Fibroblast of gingiva (primary cell): ENCODE measurements at regions not wholly inside any gene's neighbourhood (a gene's known extent, or its start where the extent isn't known, plus 50 kb on each side); places are given as distances from the start of the nearest gene placed in this dataset.

Experiments
- DNase-seq: peaks from one replicate; pipeline ENCODE4 v3.0.0-alpha.2; 2011; ENCODE audit warnings: low read depth

DNA sequence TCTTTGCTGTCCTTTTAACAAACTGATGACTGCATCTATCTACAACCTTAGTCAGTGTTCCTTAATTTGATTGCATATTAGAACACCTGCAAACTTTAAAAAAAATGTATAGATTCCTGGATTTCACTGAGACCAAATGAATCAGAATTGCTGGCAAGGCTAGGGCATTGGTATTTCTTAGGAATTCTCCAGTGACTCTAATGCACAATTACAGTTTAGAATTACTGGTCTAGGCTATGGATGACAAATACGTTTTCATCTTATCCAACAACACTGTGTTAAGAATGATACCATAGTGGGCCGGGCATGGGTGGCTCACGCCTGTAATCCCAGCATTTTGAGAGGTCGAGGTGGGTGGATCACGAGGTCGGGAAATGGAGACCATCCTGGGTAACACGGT, 545.9 kb upstream of the RIOK2 start:
- no peak for DNase-seq

DNA sequence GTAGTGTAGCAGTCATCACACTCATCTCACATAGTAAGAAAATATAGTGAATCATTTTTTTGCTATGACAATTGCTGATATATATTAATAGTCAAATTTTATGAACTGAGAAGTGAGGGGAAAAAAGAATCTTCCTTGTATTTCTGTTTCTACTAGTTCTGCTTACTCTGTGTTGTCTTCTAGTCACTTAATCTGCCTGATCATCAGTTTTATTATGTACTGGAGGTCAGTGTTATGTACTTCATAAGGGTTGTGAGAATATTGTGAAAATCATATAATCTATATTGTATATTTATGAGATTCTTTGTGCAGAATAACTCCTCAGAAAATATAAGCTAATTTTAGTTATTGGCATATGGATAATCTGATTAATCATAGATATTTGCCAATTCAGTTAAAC, 546.9 kb upstream of the RIOK2 start:
- no peak for DNase-seq

DNA sequence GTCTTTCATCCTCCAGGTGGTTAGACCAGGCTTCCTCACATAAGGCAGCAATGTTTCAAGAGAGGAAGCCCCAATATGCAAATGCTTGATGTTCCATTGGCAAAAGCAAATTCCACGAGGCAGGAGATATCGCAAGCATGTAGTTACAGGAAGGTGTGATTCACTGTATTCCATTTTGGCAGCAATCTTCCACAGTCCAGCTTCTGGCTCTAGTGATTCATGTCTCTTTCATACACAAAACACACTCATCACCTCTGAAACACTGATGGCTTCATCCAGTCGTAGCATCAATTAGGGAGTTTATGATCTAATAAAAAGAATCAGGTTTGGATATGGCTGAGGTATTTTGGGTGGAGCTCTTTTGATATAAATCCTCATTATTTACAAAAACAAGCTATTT, 552.2 kb upstream of the RIOK2 start:
- DNase-seq: peak; percentile 53

DNA sequence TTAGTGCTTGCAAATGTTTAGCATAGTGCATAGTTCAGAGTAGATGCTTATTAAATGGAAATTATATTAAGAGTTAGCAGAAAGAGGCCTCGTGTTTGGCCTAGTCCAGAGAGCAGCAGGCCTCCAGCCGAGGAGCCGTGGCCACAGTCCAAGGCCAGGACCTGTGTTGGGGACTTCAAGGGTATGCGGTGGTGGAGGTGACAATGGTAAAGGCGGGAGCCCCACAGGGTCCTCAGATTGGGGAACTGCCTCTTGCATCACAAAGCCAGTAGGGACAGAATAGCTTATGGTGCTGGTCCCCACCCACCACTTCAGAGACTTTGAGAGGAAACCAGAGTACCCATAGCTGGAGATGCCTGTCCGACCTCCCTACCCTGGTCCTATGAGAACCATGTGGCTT, 554.6 kb upstream of the RIOK2 start:
- no peak for DNase-seq

DNA sequence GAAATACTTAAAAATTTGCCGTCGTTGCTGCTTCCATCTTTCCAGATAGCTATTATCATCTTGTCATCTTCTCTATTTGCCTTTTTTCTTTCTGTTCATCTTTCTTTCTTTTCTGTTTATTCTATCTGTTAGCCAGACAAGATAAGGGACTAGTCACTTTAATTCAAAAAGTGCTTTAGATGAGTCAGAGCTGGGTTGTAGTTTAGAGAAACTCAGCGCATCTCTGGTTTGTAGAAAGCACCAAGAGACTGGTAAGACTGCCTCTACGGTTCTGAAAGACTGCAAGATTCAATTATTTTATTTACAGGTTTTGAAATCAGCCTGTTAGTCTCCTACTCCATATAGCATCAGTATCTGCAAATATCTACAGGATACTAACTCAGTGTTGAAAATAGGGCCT, 562.8 kb upstream of the RIOK2 start:
- no peak for DNase-seq

DNA sequence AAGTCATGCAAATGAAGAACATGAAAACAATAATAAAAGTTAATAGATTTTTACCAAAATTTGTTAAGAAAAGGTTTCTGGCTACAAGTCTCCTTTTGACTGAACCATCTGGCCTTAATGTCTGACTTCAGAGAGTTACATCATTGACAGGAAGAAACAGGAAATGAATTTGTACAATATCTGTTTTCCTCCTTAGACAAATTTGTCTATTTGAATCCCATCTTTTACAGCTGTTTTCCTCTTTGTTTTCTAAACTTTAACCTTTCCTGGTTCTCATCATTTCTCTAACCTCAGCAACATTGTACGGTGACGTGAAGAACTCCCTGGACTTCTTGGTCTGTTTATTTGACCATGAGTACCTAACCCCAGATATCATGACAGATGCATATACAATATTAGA, 567.5 kb upstream of the RIOK2 start:
- DNase-seq: no peak

DNA sequence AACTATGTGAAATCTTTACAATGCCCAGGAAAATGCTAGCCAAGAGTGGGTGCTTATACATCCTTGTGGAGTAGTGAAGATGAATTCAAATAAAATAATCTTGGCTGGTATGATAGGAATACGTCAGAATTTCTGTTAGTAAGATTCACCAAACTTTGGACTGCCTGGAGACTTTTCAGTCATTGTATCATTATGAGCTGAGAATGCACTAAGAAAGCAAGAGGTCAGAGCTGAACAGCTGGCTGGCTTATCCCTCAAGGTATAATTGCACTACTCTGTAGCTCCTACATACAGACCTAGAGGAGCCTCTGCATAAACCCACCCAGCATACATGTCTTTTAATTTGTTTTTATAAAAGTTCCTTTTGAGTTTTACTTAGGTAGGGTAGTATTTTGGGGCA, 568.5 kb upstream of the RIOK2 start:
- DNase-seq: no peak

GRCh38 chr5:97752871-97753270, 569.8 kb upstream of the RIOK2 start:
- DNase-seq: no peak

DNA sequence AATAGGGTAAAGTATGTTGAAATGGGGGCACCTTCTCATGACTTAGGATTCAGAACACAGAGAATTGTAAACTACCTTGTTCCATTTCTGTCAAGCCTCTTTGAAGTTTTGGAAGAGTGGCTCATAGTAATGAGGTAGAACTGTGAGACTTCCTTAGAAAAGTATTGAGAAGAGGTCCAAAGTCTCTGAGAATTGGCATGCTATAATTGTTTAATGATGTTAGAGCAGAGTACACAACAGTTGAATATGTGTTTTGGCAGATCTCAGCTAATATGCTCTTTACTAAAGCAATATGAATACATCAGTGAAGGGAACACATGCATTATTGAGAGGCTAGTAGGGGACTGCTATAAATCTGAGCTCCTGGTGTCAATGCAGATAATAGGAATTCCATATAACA, 579.4 kb upstream of the RIOK2 start:
- DNase-seq: no peak

DNA sequence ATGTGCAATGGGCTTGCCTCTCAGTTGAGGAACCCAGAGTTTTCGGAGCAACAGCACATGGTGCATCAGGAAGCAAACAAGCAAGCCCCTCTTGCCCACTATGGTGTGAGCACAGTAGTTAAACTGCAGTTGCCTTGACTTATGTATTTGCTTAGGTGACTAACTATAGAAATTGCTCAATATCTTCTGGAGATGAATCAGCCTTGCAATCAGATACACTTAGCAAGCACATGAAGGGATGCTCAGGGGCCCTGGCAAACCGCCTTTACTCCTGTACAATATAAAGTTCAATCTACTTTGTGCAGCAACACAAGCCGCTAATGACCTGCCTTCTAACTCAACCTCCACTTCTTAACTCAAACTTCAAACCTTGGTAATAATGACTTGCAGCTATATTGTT, 581.7 kb upstream of the RIOK2 start:
- peak; percentile 82 for DNase-seq

DNA sequence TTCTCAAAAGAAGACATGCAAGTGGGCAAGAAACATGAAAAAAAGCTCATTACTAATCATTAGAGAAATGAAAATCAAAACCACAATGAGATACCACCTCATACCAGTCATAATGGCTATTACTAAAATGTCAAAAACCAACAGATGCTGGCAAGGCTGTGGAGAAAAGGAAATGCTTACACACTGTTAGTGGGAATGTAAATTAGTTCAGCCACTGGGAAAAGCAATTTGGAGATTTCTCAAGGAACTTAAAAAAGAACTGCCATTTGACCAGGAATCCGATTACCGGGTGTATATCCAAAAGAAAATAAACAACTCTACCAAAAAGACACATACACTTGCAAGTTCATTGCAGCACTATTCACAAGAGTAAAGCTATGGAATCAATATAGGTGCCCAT, 595.4 kb upstream of the RIOK2 start:
- DNase-seq: peak; percentile 66

DNA sequence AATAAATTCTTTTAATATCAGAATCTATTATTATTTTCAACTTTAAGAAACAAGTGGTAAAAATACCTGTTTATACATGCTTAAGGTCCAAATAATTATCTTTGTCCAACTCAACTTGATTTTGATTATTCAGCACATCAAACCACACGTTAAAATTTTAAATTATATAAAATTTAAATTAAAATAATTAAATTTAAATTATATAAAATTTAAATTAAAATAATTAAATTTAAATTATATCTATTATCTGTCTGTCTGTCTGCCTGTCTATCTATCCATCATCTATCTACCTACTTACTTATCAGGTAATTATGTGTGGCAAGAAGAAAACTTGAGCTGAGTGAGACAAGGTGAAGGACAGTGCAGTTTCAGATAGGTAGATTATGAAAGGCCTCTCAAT, 605.3 kb upstream of the RIOK2 start:
- no peak for DNase-seq

DNA sequence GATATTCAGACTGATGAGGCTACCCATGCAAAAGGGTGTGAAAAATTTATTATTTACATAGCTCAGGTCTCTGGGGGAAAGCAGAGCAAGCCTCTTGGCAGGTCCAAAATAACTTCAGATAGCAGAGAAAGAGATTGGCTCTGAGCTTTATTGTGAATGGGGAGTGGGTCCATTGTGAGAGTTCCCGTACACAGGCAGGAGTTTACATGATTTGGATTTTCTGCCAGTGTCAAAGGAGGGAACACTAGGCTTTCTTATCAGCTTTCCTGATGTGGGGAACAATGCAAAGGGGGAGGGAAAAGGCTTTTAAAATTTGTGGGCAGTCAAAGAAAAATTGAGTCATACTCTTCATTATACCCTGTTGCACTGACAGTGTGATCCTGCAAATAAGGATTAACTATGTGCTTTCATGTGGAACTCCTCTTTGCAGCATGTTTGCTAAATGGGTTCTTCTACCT, 615.0 kb upstream of the RIOK2 start:
- no peak for DNase-seq

- DNase-seq: no peak
Observed at GRCh38 chr5:97801461-97801860, 618.4 kb upstream of the RIOK2 start.

GRCh38 chr5:97820138-97820537, 637.1 kb upstream of the RIOK2 start:
- DNase-seq: no peak

DNA sequence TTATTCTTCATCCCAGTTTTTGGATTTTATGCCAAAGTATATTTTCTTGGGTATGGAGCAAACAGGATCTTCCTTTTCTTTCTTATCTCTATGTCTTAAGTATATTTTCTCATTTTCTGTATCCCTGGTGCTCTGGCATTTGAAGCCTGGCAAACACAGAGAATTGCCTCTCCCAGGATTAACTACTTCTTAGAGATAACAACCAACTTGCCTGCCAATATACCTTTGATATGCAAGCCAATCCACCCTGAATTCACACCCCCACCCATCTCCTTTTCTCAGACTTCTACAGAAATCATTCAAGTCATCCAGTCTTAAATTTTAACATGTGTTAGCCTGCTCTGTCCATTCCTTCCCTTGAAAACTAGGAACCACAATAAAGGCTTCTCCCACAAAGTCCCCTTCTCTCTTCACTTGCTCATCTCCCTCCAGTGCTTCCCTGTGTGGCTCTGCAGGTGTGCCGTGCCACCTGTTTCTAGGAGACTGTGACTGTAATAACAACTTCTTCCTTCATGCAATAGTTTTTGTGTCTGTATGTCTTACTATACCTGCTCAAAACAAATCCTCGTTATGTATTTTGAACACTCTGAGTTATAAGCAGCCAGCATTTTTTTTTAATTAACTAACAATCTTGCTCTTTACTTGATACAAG, 649.7 kb upstream of the RIOK2 start:
- no peak for DNase-seq

DNA sequence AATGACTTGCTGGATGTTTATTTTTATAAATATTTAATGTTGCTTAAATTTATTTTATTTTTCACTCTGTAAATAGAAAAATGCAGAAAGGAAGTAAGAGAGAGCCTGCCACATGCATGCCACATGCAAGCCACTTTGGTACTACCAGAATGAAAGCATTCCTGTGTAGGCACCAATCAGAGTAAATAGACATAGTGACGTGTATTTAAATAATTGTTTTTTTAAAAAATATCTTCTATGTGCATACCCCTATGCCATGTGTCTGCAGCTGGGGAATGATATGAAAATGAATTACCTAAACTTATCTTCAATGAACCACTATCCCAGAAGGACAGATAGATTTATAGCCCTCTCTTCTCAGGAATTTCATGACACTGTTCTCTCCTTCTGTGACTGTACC, 651.5 kb upstream of the RIOK2 start:
- DNase-seq: no peak

GRCh38 chr5:97835112-97835511, 652.1 kb upstream of the RIOK2 start:
- DNase-seq: no peak

DNA sequence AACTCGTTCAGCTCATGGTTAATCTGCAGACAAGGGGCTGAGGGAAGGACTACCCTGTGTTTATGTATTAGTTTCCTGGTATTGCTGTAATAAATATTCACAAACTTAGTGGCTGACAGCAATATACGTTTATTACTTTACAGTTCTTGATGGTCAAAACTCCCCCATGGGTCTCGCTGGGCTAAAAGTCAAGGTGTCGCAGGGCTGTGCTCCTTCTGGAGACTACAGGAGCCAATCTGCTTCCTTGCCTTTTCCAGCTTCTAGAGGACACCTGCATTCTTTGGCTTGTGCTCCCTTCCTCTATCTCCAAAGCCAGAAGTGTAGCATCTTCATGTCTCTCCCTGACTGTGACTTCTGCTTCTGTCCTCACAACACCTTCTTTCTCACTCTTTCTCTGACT, 653.8 kb upstream of the RIOK2 start:
- DNase-seq: no peak

DNA sequence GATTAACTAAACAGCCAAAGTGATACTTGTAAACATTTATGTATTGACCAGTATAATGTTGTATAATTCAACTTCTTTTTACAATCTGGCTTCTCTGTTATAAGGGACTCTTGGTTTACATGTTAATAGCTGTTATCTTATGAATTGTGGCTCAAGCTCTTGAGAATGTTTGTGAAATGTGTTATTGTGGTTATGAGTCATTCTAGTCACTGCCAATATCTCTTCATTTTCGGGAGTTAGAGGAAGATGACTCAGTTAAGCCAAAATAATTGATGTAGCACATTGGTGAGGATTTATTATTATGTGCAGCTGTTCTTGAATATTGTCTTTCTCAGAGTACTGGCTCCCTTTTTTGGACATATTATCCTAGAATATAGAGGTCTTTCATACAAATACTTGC, 655.2 kb upstream of the RIOK2 start:
- peak; percentile 90 for DNase-seq

DNA sequence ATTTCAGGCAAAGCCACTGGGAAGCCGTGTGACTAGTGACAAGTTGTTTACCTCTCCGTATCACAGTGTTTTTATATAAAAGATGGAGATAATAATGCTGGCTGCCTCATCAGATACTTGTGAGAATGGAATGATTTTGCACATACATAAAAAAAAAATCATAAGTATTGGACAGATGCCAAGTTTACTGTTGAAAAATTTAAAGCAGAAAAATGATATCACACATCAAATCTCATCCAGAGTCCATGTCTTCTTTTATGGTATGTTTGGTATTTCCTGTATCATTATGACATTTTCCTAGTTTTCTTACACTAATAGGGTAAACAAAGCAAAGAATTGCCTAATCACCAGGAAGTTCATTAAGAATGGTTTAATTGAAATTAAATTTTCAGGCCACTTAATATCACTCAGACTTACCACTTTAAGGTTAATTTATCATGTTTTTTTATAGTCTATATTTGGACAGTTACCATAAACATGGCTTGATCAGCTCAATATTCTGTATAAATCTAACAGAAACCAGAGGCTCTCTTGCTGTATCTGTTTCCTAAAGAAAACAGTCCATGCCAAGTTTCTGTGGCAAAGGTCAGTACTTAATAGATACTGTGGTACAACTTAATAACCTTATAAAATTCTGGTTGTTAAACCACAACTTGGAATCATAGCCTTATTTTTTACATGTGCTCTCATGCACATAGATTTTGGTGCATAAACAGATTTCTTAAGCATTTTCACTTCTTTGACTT, 656.5 kb upstream of the RIOK2 start:
- peak; percentile 16 for DNase-seq

DNA sequence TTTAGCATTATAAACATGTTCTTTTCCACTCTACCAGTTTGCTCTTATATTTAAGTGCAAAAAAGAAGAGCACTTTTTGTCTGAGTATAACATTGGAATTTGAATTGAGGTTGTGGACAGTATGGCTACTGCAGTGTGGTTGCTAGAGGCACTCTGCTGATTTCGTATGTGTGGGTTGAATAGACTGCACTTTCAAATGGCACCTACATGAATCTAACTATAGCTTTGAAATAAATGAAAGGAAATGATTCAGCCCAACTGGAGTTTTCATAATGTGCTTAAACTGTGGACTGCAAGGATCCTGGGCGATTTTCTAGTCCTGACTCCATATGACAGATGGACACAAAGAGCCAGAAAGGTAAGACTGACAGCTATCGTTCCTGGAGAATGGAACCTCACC, 657.6 kb upstream of the RIOK2 start:
- no peak for DNase-seq

- no peak for DNase-seq
Observed at GRCh38 chr5:97842687-97843086, 659.6 kb upstream of the RIOK2 start.

DNA sequence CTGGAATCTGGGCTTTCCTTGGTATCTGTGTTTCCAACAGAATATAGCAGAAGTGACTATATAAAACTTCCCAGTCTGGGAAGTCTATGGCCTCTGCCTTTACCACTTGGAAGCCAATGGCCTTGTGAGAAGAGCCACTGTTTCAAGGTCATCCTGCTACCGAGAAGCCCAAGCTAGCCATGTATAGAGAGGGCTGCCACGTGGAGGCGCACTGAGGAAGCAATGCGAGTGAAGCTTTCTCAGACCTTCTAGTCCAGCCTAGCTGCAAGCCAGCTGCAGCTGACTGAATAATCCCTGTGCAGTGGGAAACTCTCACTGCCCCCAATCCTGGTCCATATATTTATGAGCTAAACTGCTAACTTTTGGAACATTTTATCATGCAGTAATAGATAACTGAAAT, 661.8 kb upstream of the RIOK2 start:
- no peak for DNase-seq
